ENCODE measurements at regions not wholly inside any gene's neighbourhood (a gene's known extent, or its start where the extent isn't known, plus 50 kb on each side); places are given as distances from the start of the nearest gene placed in this dataset.
A peak's percentile ranks its signal among the peaks of the same experiment; 100 is the strongest.

DNA sequence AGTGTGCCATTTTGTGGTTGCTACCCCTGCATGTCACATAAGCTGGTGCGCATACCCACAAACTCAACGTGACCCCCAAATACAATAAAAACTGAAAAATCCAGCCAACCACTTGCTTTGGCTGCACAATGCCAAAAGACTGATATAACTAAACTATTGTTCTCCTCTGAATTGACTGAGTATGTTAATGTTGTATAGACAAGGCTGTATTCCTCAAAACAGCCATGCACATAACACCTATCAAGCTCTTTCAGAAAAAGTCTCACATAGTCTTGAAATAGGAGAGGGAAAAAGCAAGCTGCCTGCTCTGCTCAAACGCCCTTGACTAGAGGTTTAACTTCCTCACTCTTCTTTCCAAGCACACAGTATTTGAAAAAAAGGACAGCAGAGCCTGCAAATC, 126.4 kb upstream of the NOCT start:
- H3K36me3 ChIP-seq (ENCODE audit: low read depth) = no peaks in the 10 kb centered on the region
- no peak overlapping the region for H3K27ac ChIP-seq (ENCODE audit: poor library complexity, severe bottlenecking)
- no peak overlapping the region for H3K4me3 ChIP-seq (ENCODE audit: severe bottlenecking)
- ATAC-seq (ENCODE audit: low read depth) (no peak), DNase-seq (ENCODE audit: low spot score) (no peak)
- H3K4me1 ChIP-seq (ENCODE audit: insufficient read depth, poor library complexity, severe bottlenecking) = no peaks in the 10 kb centered on the region
- TF ChIP-seq, protein P1, sequence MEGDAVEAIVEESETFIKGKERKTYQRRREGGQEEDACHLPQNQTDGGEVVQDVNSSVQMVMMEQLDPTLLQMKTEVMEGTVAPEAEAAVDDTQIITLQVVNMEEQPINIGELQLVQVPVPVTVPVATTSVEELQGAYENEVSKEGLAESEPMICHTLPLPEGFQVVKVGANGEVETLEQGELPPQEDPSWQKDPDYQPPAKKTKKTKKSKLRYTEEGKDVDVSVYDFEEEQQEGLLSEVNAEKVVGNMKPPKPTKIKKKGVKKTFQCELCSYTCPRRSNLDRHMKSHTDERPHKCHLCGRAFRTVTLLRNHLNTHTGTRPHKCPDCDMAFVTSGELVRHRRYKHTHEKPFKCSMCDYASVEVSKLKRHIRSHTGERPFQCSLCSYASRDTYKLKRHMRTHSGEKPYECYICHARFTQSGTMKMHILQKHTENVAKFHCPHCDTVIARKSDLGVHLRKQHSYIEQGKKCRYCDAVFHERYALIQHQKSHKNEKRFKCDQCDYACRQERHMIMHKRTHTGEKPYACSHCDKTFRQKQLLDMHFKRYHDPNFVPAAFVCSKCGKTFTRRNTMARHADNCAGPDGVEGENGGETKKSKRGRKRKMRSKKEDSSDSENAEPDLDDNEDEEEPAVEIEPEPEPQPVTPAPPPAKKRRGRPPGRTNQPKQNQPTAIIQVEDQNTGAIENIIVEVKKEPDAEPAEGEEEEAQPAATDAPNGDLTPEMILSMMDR (IDR thresholded peaks at IDR 0.05; ENCODE audit: poor library complexity, severe bottlenecking) = no peak
- H3K9me3 ChIP-seq (ENCODE audit: severe bottlenecking) = no peaks in the 10 kb centered on the region
- no peaks in the 10 kb centered on the region for H3K27me3 ChIP-seq (ENCODE audit: insufficient read depth, poor library complexity, severe bottlenecking)

DNA sequence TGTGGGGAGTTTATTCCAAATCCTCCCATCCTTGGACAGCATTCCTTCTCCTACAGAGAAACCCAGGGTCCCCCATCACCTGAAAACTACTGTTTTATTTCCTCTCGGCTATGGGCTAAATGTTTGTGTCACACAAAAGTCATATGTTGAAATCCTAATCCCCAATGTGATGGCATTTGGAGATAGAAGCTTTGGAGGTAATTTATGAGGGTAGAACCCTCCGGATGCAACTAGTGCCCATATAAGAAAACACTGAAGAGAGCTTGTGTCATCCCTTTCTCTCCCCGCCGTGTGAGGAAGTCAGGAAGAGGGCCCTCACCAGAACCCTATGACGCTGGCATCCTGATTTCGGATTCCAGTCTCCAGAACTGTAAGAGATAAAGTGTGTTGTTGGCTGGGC, 127.8 kb upstream of the NOCT start:
- no peak for DNase-seq (ENCODE audit: low spot score)
- ATAC-seq (ENCODE audit: low read depth) = no peak
- TF ChIP-seq, protein P1 (IDR thresholded peaks at IDR 0.05; ENCODE audit: poor library complexity, severe bottlenecking) = no peak
- no peaks in the 10 kb centered on the region for H3K27me3 ChIP-seq (ENCODE audit: insufficient read depth, poor library complexity, severe bottlenecking)
- H3K9me3 ChIP-seq (ENCODE audit: severe bottlenecking) = no peaks in the 10 kb centered on the region
- H3K36me3 ChIP-seq (ENCODE audit: low read depth) = no peaks in the 10 kb centered on the region
- no peak overlapping the region for H3K4me3 ChIP-seq (ENCODE audit: severe bottlenecking)
- no peaks in the 10 kb centered on the region for H3K4me1 ChIP-seq (ENCODE audit: insufficient read depth, poor library complexity, severe bottlenecking)
- H3K27ac ChIP-seq (ENCODE audit: poor library complexity, severe bottlenecking) = no peak overlapping the region

DNA sequence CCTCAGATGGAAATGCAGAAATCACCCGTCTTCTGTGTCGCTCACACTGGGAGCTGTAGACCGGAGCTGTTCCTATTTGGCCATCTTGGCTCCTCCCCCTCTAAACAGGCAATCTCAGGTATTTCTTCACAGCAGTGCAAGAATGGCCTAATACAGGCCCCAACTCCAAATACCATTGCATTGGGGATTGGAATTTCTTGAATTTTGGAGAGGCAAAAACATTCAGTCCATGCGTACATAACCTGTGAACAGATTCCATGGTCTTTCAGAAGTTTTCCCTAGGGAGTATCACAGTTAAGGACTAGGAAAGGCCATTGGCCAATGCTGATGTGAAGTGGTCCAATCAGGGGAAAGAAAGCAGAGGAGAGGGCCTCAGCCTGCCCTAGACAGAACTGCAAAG, 128.2 kb upstream of the NOCT start:
- H3K9me3 ChIP-seq (ENCODE audit: severe bottlenecking) = no peaks in the 10 kb centered on the region
- no peak for DNase-seq (ENCODE audit: low spot score)
- no peaks in the 10 kb centered on the region for H3K4me1 ChIP-seq (ENCODE audit: insufficient read depth, poor library complexity, severe bottlenecking)
- H3K27ac ChIP-seq (ENCODE audit: poor library complexity, severe bottlenecking) = no peak overlapping the region
- no peaks in the 10 kb centered on the region for H3K36me3 ChIP-seq (ENCODE audit: low read depth)
- TF ChIP-seq, protein P1 (IDR thresholded peaks at IDR 0.05; ENCODE audit: poor library complexity, severe bottlenecking) = no peak
- H3K4me3 ChIP-seq (ENCODE audit: severe bottlenecking) = no peak overlapping the region
- no peaks in the 10 kb centered on the region for H3K27me3 ChIP-seq (ENCODE audit: insufficient read depth, poor library complexity, severe bottlenecking)
- ATAC-seq (ENCODE audit: low read depth) = no peak

DNA sequence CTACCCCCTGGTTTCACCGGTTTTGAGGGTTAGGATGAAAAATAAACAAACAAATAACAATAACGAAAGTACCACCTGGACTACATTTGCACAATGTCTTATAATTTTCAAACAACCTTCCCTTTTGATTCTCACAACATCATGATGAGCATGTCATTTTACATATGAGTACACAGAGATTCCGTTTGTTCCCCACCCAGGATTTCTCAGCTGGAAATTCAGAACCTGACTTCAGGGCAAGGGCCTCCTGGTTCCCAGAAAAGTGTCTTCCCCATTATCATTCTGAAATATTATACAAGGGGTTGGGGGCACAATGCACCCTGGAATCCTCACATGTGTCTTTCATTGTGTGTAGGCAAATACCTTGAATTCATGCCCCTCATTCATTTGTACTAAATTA, 135.8 kb upstream of the NOCT start:
- ATAC-seq (ENCODE audit: low read depth) = no peak

DNA sequence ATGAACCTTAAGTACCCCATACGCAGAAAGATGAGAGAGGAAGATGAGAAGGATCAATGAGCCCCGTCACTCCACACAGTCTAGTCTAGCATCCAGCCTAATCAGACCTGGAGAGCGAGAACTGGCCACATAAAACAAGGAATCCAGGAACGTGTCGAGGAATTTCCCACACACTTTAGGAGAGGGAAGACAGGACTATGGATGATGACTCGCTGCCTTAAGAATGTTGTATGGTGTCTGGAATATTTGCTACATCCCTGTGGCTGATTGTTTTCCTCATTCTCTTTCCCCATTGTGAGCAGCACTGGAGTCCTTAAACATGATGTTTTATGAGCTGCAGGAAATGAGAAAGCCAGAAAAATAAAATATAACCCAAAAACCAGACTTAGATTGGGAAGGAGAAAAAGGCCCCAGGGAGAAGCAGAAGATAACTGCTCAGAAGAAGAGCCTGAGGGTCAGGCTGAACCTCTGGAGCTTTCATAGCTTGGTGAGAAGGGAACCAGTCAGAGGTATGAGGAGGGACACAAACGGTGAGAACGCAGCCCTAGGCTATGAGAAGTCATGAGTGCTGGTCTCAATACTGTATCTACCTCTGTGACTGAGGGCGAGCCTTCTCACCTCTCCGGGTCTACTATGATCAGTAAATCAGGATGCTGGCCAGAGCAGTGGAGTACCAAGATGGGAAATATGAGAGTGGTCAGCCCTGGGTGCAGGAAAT, 139.5 kb upstream of the NOCT start:
- Histone ChIP-seq H3K4me1 (ENCODE audit: insufficient read depth, poor library complexity, severe bottlenecking) (no peaks in the 10 kb centered on the region), H3K9me3 (ENCODE audit: severe bottlenecking) (no peaks in the 10 kb centered on the region), H3K27ac (ENCODE audit: poor library complexity, severe bottlenecking) (peak overlapping the region; percentile 68), H3K4me3 (ENCODE audit: severe bottlenecking) (no peak overlapping the region), H3K27me3 (ENCODE audit: insufficient read depth, poor library complexity, severe bottlenecking) (no peaks in the 10 kb centered on the region), H3K36me3 (ENCODE audit: low read depth) (no peaks in the 10 kb centered on the region)
- TF ChIP-seq, protein P1 (IDR thresholded peaks at IDR 0.05; ENCODE audit: poor library complexity, severe bottlenecking) = no peak
- ATAC-seq (ENCODE audit: low read depth) = peak; percentile 93
- DNase-seq (ENCODE audit: low spot score) = no peak

More for the DNA sequence above, 135.8 kb upstream of the NOCT start:
- no peak overlapping the region for H3K27ac ChIP-seq (ENCODE audit: poor library complexity, severe bottlenecking)
- H3K27me3 ChIP-seq (ENCODE audit: insufficient read depth, poor library complexity, severe bottlenecking) = no peaks in the 10 kb centered on the region
- H3K9me3 ChIP-seq (ENCODE audit: severe bottlenecking) = no peaks in the 10 kb centered on the region
- TF ChIP-seq, protein P1 (IDR thresholded peaks at IDR 0.05; ENCODE audit: poor library complexity, severe bottlenecking) = no peak
- H3K4me1 ChIP-seq (ENCODE audit: insufficient read depth, poor library complexity, severe bottlenecking) = no peaks in the 10 kb centered on the region
- no peak overlapping the region for H3K4me3 ChIP-seq (ENCODE audit: severe bottlenecking)
- H3K36me3 ChIP-seq (ENCODE audit: low read depth) = no peaks in the 10 kb centered on the region
- no peak for DNase-seq (ENCODE audit: low spot score)
